Mammary epithelial cell (primary cell): ENCODE measurements at regions not wholly inside any gene's neighbourhood (a gene's known extent, or its start where the extent isn't known, plus 50 kb on each side); places are given as distances from the start of the nearest gene placed in this dataset.

ENCODE experiments used
- EZH2 ChIP-seq: IDR thresholded peaks from 2 replicates; pipeline ENCODE4 v1.6.1; 2012; ENCODE audit warnings: low read length, inconsistent platforms, borderline replicate concordance
- TF ChIP-seq, protein P1 (sequence below), 2 donors: IDR thresholded peaks in 1 of 2; conservative IDR thresholded peaks in 1 of 2; 2 replicates each; pipeline ENCODE4 v1.5.1; 2011 to 2012; ENCODE audit warnings: inconsistent platforms in 2 of 2, low read length in 2 of 2, mild to moderate bottlenecking in 2 of 2, control low read depth in 1 of 2, low read depth in 1 of 2; ENCODE audit not compliant: insufficient read depth in 1 of 2; ENCODE audit errors: extremely low read depth in 1 of 2

DNA sequence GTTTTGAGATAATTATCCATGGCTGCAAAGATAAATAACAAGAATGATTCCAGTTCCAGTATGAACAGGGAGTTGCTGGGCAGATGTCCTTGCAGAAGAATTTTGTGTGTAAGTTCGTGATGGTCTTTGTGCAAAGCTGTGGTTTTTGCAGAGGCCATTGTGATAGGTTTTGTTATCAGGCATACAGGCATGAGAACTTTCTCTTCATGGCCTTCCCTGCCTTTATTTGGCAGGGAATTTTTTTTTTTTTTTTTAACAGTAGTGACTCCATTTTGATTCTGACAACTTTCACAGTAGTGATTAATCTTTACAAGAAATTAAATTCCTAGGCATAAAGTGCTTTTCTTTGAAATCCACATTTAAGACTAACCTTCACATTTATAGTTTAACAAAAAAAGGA lies 1999.5 kb upstream of the CDH6 start:
- TF ChIP-seq, protein P1, sequence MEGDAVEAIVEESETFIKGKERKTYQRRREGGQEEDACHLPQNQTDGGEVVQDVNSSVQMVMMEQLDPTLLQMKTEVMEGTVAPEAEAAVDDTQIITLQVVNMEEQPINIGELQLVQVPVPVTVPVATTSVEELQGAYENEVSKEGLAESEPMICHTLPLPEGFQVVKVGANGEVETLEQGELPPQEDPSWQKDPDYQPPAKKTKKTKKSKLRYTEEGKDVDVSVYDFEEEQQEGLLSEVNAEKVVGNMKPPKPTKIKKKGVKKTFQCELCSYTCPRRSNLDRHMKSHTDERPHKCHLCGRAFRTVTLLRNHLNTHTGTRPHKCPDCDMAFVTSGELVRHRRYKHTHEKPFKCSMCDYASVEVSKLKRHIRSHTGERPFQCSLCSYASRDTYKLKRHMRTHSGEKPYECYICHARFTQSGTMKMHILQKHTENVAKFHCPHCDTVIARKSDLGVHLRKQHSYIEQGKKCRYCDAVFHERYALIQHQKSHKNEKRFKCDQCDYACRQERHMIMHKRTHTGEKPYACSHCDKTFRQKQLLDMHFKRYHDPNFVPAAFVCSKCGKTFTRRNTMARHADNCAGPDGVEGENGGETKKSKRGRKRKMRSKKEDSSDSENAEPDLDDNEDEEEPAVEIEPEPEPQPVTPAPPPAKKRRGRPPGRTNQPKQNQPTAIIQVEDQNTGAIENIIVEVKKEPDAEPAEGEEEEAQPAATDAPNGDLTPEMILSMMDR (conservative IDR thresholded peaks at IDR 0.05 in 1 of 2, IDR thresholded peaks at IDR 0.05 in 1 of 2; ENCODE audit: extremely low read depth in 1 of 2, insufficient read depth in 1 of 2, low read depth in 1 of 2, low read length in 2 of 2), result no peak
- TF ChIP-seq EZH2, result no peak
